NOMO-1 treated with dmso at 0.1 percent for 144 hours (cell line): ENCODE measurements at regions not wholly inside any gene's neighbourhood (a gene's known extent, or its start where the extent isn't known, plus 50 kb on each side); places are given as distances from the start of the nearest gene placed in this dataset.

Experiments used
- DNase-seq: peaks from one replicate; lab custom pipeline; 2025; ENCODE audit not compliant: unreplicated experiment; lab: John Stamatoyannopoulos, UW

DNA sequence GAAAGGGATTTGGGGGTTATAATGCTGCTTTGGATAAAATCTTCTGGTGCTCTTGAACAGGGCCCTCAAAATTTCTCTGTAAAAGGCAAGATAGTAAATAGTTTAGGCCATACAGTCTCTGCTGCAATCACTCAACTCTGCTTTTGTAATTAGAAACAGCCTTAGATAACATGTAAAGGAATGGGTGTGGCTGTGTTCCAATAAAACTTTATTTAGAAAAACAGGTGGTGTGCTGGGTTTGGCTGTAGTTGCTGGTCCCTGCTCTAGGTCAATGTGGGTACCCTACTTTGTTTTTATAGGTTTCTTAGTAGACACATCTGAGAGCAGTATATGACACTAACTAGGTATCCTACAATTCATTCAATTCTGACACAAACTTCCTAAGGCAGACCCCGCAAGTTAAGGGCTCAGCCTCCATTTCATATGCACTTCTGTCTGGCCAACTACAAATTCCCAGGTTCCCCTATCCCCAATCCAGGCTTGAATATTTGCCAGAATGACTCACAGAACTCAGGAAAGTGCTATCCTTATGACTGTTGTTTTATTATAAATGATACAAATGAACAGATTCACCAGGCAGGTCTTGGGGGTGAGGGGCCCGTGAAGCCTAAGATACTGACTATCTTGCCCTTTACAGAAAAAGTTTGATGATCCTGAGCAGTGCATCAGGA lies 349.9 kb downstream of the RPS24 start:
- no peak for DNase-seq

DNA sequence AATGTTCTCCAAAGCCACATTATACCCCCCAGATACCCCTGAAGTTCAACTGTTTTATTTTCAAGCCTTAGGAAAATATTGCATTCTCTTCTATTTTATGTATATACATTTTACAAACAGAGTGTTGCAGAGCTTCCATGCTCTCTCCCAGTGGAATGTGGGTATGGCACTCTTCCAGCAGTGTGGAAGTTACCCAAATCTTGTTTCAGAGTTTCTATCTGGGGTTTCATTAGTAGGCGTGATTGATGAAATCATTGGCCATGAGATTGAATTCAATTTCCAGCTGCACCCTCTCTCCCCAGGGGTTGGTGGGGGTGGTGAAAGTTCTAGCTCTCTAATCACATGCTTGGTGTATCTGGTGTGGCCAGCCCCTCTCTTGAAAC lies 350.4 kb downstream of the RPS24 start:
- no peak for DNase-seq

DNA sequence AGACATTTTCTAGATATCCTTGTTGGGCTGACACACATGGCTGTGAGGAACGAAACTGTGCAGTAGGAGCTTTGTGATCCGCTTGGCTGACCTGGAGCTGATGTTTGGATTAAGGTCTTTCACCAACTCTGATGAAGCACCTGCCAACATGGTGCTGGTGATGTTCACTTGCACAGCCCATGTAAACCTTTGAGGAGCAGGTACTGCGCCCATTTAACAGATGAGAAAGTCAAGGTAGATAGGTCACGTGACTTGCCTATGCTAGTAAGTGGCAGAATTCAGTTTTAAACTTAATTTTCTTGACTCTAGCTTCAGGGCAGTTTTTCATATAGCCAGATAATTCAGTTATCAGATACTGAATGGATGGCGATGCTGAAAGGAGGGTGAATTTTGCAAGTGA lies 351.9 kb downstream of the RPS24 start:
- DNase-seq: no peak

- DNase-seq: no peak
These were observed 352.8 kb downstream of the RPS24 start for GRCh38 chr10:78386509-78386908.

GRCh38 chr10:78388331-78389050 lies 354.8 kb downstream of the RPS24 start:
- no peak for DNase-seq

GRCh38 chr10:78389419-78389818 lies 355.8 kb downstream of the RPS24 start:
- no peak for DNase-seq

GRCh38 chr10:78390051-78390450 lies 356.4 kb downstream of the RPS24 start:
- no peak for DNase-seq

DNA sequence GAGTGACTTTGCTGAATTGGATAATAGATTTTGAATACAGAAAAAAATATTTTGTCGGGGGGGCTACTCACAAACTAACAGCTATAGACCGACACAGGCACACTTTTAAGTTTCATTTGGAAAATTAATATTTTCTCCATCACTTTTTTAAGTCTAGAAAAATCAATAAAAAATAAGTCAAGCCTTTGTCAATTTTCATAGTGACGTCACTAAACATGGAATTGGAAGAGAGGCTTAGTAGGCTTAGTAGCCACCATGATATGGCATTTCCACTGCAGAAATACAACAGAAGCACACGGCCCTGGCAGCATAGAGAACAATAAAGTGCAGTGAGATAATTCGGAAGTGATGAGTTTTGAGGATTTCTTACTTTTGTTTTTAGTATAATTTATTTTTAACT lies 357.2 kb downstream of the RPS24 start:
- no peak for DNase-seq

GRCh38 chr10:78391585-78391984 lies 357.9 kb downstream of the RPS24 start:
- DNase-seq: no peak

GRCh38 chr10:78392197-78392596 lies 358.5 kb downstream of the RPS24 start:
- no peak for DNase-seq

DNA sequence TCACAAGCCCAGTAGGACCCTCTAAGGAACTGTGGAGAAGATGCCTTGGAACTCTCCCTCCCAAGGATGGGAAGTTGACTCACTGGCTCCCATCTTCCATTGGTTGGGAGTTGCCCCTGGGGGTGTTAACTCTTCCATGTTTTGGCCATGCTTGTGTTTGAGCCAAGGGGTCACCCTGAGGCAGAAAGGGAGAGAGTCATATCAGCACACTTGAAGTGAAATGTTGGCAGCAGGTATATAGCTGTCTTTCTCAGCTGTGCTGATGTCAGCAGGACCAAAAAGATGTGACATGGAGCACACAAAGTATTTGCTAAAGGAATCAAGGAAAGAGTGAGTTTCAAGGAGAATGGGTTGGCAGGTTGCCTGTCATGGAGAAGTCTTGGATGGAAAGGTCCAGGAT lies 359.4 kb downstream of the RPS24 start:
- no peak for DNase-seq

- DNase-seq: no peak
These were observed 360.4 kb downstream of the RPS24 start for GRCh38 chr10:78394047-78394446.

DNA sequence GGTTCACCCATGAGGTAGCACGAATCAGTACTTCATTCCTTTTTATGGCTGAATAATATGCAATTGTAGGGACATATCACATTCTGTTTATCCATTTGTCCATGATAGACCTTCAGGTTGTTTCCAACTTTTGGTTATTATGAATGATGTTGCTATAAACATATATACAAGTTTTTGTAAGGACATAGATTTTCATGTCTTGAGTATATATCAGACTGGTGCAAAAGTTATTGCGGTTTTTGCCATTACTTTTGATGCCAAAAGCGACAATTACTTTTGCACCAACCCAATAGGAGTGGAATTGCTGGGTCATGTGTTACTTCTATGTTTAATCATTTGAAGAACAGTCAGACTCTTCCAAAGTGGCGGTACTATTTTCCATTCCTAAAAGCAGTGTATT lies 361.5 kb downstream of the RPS24 start:
- DNase-seq: no peak

GRCh38 chr10:78396754-78397153 lies 363.1 kb downstream of the RPS24 start:
- DNase-seq: no peak

GRCh38 chr10:78397786-78398185 lies 364.1 kb downstream of the RPS24 start:
- DNase-seq: no peak

DNA sequence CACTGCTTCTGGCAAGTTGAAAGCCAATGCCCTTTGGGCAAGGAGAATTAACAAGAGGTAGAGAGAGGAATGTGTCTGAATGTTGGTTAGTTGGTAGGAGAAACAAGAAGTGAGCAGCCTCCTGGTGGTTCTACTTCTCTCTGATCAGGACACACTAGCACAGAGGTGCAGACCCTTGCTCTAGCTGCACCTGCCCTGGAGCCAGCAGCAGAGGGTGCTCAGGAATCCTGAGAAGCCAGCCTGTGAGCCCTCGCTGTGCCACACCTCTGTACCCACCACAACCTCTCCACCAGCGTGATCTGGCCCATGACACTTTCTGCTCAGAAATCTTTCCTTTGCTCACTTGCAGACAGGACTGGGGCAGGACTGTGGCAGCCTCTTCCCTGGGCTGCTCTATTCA lies 364.7 kb downstream of the RPS24 start:
- DNase-seq: no peak

DNA sequence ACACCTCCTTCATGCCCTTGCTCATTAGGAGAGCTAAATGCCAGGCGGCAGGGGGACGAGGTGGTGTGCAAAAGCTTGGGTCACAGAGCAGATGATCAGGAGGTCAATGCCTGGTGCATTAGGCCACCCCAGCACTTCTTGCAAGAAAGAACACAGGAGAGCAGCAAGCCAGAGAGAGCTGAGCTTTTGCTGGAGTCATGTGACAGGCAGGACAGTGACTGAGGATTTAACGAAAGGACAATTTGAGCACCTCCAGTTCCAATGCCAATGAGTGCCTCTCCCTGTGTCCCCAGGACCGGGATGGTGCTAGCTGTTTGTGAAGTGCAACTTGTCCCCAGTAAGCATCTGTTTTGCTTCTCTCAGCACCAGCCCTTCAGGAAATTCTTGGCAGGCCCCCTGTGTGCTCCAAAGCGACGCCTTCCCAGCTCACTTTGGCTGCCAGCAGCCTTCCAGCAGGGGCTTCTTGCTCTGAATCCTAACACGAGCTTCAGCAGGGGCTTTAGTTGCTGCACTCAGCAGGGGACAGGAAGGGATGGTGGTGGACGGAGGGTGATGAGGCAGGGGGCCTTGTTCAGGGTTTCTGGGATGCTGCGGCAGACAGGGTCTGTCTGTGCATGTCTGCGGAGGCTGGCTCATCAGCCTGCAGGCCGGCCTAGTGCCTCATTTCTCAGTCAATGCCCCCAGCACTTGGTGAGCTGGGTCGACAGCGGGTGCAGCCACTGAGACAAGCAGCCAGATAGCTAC lies 368.1 kb downstream of the RPS24 start:
- DNase-seq: no peak

GRCh38 chr10:78402591-78402990 lies 368.9 kb downstream of the RPS24 start:
- DNase-seq: no peak

DNA sequence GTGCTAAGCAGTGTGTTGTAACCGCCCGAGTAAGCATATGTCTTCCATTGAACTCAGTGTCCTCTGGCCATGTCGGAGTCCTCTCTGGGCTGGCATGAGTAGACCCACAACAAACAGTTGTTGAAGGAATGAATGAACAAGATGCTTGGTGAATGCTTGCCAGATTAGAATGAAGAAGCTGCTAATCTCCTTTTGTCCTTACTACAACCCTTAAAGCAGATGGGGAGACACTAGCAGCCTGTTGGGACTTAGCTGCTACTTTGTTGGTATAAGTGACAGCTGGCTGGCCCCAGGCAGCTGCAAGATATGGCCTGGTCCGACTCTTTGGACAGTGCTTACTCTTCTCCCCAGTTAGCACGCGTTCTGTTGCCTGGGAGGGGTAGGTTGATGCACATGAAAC lies 370.1 kb downstream of the RPS24 start:
- DNase-seq: no peak

DNA sequence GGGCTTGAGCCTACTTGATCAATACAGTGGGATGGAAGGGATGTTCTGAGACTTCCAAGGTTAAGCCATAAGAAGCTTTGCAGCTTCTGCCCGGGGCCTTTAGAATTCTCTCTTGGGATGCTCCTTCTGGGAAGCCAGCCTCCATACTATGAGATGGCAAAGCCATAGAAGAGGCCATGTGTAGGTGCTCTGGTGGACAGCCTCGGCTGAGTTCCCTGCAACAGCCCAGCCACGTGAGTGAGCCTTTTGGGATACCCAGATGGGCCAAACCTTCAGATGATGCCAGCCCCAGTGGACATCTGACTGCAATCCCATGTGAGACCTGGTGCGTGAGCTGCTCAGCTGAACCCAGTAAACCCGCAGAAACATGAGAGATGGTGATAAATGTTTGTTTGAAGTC lies 370.6 kb downstream of the RPS24 start:
- no peak for DNase-seq

DNA sequence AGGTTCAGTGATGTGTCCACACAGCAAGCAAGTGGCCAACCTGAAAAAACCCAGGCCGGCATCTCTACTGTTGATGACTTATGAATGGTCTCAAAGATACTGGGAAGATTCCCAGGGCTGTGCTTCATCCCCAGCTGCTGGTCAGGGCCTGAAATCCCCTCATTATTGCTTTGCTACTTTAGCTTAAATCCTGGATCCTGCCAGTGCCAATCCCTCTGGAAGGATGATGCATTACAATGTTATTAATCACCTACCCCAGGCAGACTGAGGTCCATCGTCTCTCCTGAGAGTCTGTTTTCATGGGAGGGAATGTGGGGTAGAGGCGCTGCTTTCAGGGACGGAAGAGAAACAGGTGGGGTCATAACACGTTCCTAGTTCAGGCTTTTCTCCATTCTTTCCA lies 371.6 kb downstream of the RPS24 start:
- DNase-seq: no peak

DNA sequence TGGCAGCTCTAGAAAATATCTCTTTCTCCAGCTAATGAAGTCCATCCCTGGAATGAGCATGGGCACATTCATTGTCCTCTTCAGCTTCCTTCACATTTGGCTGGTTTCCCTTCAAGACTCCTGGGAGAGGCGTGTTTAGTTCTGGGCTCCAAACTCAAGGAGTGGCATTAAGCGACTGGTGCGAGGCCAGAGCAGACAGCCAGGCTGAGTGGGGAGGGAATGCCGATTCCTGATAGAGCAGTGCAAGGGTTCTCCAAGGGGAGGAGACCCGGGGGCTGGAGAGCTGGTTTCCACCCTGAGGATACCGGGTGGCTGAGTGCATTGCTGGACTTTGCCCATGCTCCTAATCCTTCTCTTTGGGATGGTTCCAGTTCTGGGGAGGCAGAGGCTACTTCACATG lies 372.1 kb downstream of the RPS24 start:
- DNase-seq: no peak
